HG02759 (cell line): ENCODE measurements at regions not wholly inside any gene's neighbourhood (a gene's known extent, or its start where the extent isn't known, plus 50 kb on each side); places are given as distances from the start of the nearest gene placed in this dataset.
A peak's percentile ranks its signal among the peaks of the same experiment; 100 is the strongest.
"Not testable (repeated sequence)": the region's sequence is repeated elsewhere in the genome, so short reads cannot be mapped to it uniquely, and the experiment has no call there.

Experiments
- ATAC-seq: cut with Tn5 transposase; IDR thresholded peaks from one replicate; pipeline ENCODE4 v1.9.1; 2021; ENCODE audit warnings: mild to moderate bottlenecking, moderate library complexity; ENCODE audit not compliant: unreplicated experiment

- ATAC-seq: not testable (repeated sequence)
Observed at GRCh38 chr17:45554479-45554878, 64.0 kb upstream of the PLEKHM1 start.

- not testable (repeated sequence) for ATAC-seq
Observed at GRCh38 chr17:45558821-45559220, 68.3 kb upstream of the PLEKHM1 start.

GRCh38 chr17:45562868-45563267 lies 72.3 kb upstream of the PLEKHM1 start:
- not testable (repeated sequence) for ATAC-seq

GRCh38 chr17:45563283-45563682 lies 72.8 kb upstream of the PLEKHM1 start:
- not testable (repeated sequence) for ATAC-seq

GRCh38 chr17:45568275-45568674 lies 77.8 kb upstream of the PLEKHM1 start:
- ATAC-seq: not testable (repeated sequence)

- ATAC-seq: not testable (repeated sequence)
Observed at GRCh38 chr17:45573326-45573725, 82.8 kb upstream of the PLEKHM1 start.

- no peak for ATAC-seq
Observed at GRCh38 chr17:45573924-45574770, 83.6 kb upstream of the PLEKHM1 start.

- no peak for ATAC-seq
Observed at GRCh38 chr17:45575126-45575885, 84.8 kb upstream of the PLEKHM1 start.

GRCh38 chr17:45576527-45577307 lies 86.2 kb upstream of the PLEKHM1 start:
- not testable (repeated sequence) for ATAC-seq

- no peak for ATAC-seq
Observed at GRCh38 chr17:45577571-45578279, 87.2 kb upstream of the PLEKHM1 start.

- no peak for ATAC-seq
Observed at GRCh38 chr17:45578516-45579455, 88.3 kb upstream of the PLEKHM1 start.

GRCh38 chr17:45579529-45580495 lies 89.3 kb upstream of the PLEKHM1 start:
- ATAC-seq: no peak

GRCh38 chr17:45580924-45581323 lies 90.4 kb upstream of the PLEKHM1 start:
- no peak for ATAC-seq

- no peak for ATAC-seq
Observed at GRCh38 chr17:45581860-45582259, 91.3 kb upstream of the PLEKHM1 start.

GRCh38 chr17:45584092-45585036 lies 93.8 kb upstream of the PLEKHM1 start:
- peak; percentile 61 for ATAC-seq

- ATAC-seq: peak; percentile 69
Observed at GRCh38 chr17:45585037-45585733, 94.7 kb upstream of the PLEKHM1 start.
